ENCODE measurements at regions not wholly inside any gene's neighbourhood (a gene's known extent, or its start where the extent isn't known, plus 50 kb on each side); places are given as distances from the start of the nearest gene placed in this dataset.

- Mint-ChIP-seq H3K4me1 (ENCODE audit: unreplicated experiment) (no peaks in the 10 kb centered on the region), H3K9me3 (no peaks in the 10 kb centered on the region), H3K36me3 (no peaks in the 10 kb centered on the region), H3K27ac (no peak overlapping the region), H3K27me3 (no peaks in the 10 kb centered on the region), H3K4me3 (no peak overlapping the region)
- TF ChIP-seq CTCF (conservative IDR thresholded peaks at IDR 0.05), result no peak
- DNase-seq (ENCODE audit: extremely low spot score, unreplicated experiment), result no peak
Measured at GRCh38 chr2:132274000-132274399, 112.2 kb upstream of the ANKRD30BL start.

- no peak for TF ChIP-seq CTCF (conservative IDR thresholded peaks at IDR 0.05)
- H3K9me3 Mint-ChIP-seq, result no peaks in the 10 kb centered on the region
- no peaks in the 10 kb centered on the region for H3K27me3 Mint-ChIP-seq
- H3K27ac Mint-ChIP-seq, result no peak overlapping the region
- no peak for DNase-seq (ENCODE audit: extremely low spot score, unreplicated experiment)
- H3K4me1 Mint-ChIP-seq (ENCODE audit: unreplicated experiment), result no peaks in the 10 kb centered on the region
- no peak overlapping the region for H3K4me3 Mint-ChIP-seq
- no peaks in the 10 kb centered on the region for H3K36me3 Mint-ChIP-seq
Measured at GRCh38 chr2:132275396-132275795, 113.6 kb upstream of the ANKRD30BL start.

- H3K9me3 Mint-ChIP-seq, result no peaks in the 10 kb centered on the region
- no peak for DNase-seq (ENCODE audit: extremely low spot score, unreplicated experiment)
- no peaks in the 10 kb centered on the region for H3K4me1 Mint-ChIP-seq (ENCODE audit: unreplicated experiment)
- no peak for TF ChIP-seq CTCF (conservative IDR thresholded peaks at IDR 0.05)
- no peak overlapping the region for H3K27ac Mint-ChIP-seq
- H3K27me3 Mint-ChIP-seq, result no peaks in the 10 kb centered on the region
- H3K4me3 Mint-ChIP-seq, result no peak overlapping the region
- no peaks in the 10 kb centered on the region for H3K36me3 Mint-ChIP-seq
Measured at GRCh38 chr2:132276571-132276981, 114.8 kb upstream of the ANKRD30BL start.

GRCh38 chr2:132278267-132278666 lies 116.5 kb upstream of the ANKRD30BL start:
- Mint-ChIP-seq H3K9me3 (no peaks in the 10 kb centered on the region), H3K4me3 (no peak overlapping the region), H3K27ac (no peak overlapping the region), H3K36me3 (no peaks in the 10 kb centered on the region), H3K27me3 (peaks cover 2% of the 10 kb centered on the region), H3K4me1 (ENCODE audit: unreplicated experiment) (no peaks in the 10 kb centered on the region)
- no peak for DNase-seq (ENCODE audit: extremely low spot score, unreplicated experiment)
- no peak for TF ChIP-seq CTCF (conservative IDR thresholded peaks at IDR 0.05)

- H3K9me3 Mint-ChIP-seq, result no peaks in the 10 kb centered on the region
Measured at GRCh38 chr2:132279344-132279743, 117.6 kb upstream of the ANKRD30BL start.

More at GRCh38 chr2:132279344-132279743, 117.6 kb upstream of the ANKRD30BL start:
- no peaks in the 10 kb centered on the region for H3K36me3 Mint-ChIP-seq
- no peak for DNase-seq (ENCODE audit: extremely low spot score, unreplicated experiment)
- TF ChIP-seq CTCF (conservative IDR thresholded peaks at IDR 0.05), result no peak
- H3K27me3 Mint-ChIP-seq, result peaks cover 3% of the 10 kb centered on the region
- H3K27ac Mint-ChIP-seq, result no peak overlapping the region
- H3K4me1 Mint-ChIP-seq (ENCODE audit: unreplicated experiment), result no peaks in the 10 kb centered on the region
- H3K4me3 Mint-ChIP-seq, result no peak overlapping the region

Data from type B pancreatic cell (in vitro differentiated cells).